ENCODE measurements at regions not wholly inside any gene's neighbourhood (a gene's known extent, or its start where the extent isn't known, plus 50 kb on each side); places are given as distances from the start of the nearest gene placed in this dataset.

DNA sequence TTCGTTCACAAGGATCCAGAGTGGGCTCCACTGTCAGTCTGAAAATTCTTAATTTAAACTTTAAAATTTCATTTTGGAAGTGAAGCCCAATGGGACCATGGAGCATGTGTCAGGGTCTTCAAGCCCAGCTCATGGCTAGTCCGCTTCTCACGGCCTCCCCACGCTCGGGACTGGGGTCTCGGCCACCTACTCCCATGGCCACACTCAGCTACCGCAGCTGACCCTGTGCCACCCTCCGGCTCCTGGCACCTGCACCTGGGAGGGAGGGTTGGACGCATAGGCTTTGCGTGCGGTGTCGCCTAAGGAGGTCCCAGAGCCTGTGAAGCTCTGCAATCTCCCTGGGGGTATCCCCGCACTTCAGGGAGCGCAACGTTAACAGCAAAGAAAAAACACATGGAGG, 175.7 kb upstream of the PRLR start:
- intact Hi-C loops (cut with micrococcal nuclease) = no loop called here

More for the DNA sequence above, 175.7 kb upstream of the PRLR start:
- Histone ChIP-seq H3K79me2 (ENCODE audit: insufficient read depth, low read length) (no peaks in the 10 kb centered on the region), H3K27ac (ENCODE audit: low read depth, low read length) (no peak overlapping the region), H3K9me2 (ENCODE audit: insufficient read depth) (no peaks in the 10 kb centered on the region), H3K9ac (ENCODE audit: low read length) (no peak overlapping the region), H3K27me3 (ENCODE audit: insufficient read depth, low read length) (no peaks in the 10 kb centered on the region), H3K4me3 (replicated peaks in 1 of 2; ENCODE audit: low read depth in 1 of 2, low read length in 2 of 2) (no peak overlapping the region), H3K4me2 (ENCODE audit: low read length) (no peak overlapping the region), H4K20me1 (ENCODE audit: insufficient read depth) (no peaks in the 10 kb centered on the region), H3K36me3 (ENCODE audit: control insufficient read depth in 1 of 2, insufficient read depth in 2 of 2, low read length in 2 of 2) (no peaks in the 10 kb centered on the region), H3K4me1 (ENCODE audit: control insufficient read depth in 1 of 2, insufficient read depth in 2 of 2, low read length in 2 of 2) (no peaks in the 10 kb centered on the region), H2AFZ (ENCODE audit: low read depth, low read length, poor library complexity, severe bottlenecking) (no peak overlapping the region), H3K9me3 (ENCODE audit: control insufficient read depth in 1 of 2, insufficient read depth in 1 of 2, low read depth in 1 of 2, low read length in 2 of 2) (no peaks in the 10 kb centered on the region)
- ChIA-PET POLR2A (no interaction called here), RAD21 (ENCODE audit: low non-redundant PET in 1 of 2, low total read pairs in 2 of 2, uncharacterized antibody in 2 of 2, unreplicated experiment in 2 of 2) (no interaction called here), CTCF (no interaction called here)
- TF ChIP-seq SRF (IDR thresholded peaks at IDR 0.05; ENCODE audit: low read depth) (no peak), POLR2AphosphoS5 (IDR thresholded peaks at IDR 0.05; ENCODE audit: low read depth, low read length) (no peak), RAD21 (IDR thresholded peaks at IDR 0.05; ENCODE audit: low read depth) (no peak), SP1 (IDR thresholded peaks at IDR 0.05; ENCODE audit: low read depth) (no peak), CEBPB (IDR thresholded peaks at IDR 0.05; ENCODE audit: low read depth) (no peak), FOSL1 (IDR thresholded peaks at IDR 0.05; ENCODE audit: low read depth) (no peak), YY1 (IDR thresholded peaks at IDR 0.05; ENCODE audit: extremely low read depth, insufficient replicate concordance, low read depth, low read length) (no peak), ELF1 (IDR thresholded peaks at IDR 0.05; ENCODE audit: borderline replicate concordance, low read depth) (no peak), EGR1 (IDR thresholded peaks at IDR 0.05; ENCODE audit: low read depth) (no peak), SIN3A (IDR thresholded peaks at IDR 0.05; ENCODE audit: low read depth) (no peak)
- TF ChIP-seq, protein P1, sequence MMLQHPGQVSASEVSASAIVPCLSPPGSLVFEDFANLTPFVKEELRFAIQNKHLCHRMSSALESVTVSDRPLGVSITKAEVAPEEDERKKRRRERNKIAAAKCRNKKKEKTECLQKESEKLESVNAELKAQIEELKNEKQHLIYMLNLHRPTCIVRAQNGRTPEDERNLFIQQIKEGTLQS (IDR thresholded peaks at IDR 0.05) = no peak
- TF ChIP-seq, protein P2, sequence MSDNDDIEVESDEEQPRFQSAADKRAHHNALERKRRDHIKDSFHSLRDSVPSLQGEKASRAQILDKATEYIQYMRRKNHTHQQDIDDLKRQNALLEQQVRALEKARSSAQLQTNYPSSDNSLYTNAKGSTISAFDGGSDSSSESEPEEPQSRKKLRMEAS (IDR thresholded peaks at IDR 0.05) = no peak
- TF ChIP-seq, protein P3, sequence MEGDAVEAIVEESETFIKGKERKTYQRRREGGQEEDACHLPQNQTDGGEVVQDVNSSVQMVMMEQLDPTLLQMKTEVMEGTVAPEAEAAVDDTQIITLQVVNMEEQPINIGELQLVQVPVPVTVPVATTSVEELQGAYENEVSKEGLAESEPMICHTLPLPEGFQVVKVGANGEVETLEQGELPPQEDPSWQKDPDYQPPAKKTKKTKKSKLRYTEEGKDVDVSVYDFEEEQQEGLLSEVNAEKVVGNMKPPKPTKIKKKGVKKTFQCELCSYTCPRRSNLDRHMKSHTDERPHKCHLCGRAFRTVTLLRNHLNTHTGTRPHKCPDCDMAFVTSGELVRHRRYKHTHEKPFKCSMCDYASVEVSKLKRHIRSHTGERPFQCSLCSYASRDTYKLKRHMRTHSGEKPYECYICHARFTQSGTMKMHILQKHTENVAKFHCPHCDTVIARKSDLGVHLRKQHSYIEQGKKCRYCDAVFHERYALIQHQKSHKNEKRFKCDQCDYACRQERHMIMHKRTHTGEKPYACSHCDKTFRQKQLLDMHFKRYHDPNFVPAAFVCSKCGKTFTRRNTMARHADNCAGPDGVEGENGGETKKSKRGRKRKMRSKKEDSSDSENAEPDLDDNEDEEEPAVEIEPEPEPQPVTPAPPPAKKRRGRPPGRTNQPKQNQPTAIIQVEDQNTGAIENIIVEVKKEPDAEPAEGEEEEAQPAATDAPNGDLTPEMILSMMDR (IDR thresholded peaks at IDR 0.05 in 2 of 3, conservative IDR thresholded peaks at IDR 0.05 in 1 of 3; ENCODE audit: borderline replicate concordance in 1 of 3, insufficient read depth in 1 of 3, low read depth in 2 of 3, low read length in 2 of 3) = no peak
- no peak for DNase-seq (ENCODE audit: low read depth, low spot score)
- no peak for ATAC-seq
- BruUV-seq (replicated peaks) = no TSS peak

Measured in HCT116 (cell line).